Sigmoid colon (tissue), 4 donors: ENCODE measurements at regions not wholly inside any gene's neighbourhood (a gene's known extent, or its start where the extent isn't known, plus 50 kb on each side); places are given as distances from the start of the nearest gene placed in this dataset.

Experiments used
- CTCF ChIP-seq, 4 experiments: fragments of 450-650 bp in 3 of 4; fragments of 200-600 bp in 1 of 4; IDR thresholded peaks; one replicate each; pipeline ENCODE4 v1.5.1; 2016 to 2019; ENCODE audit warnings: antibody characterized with exemption in 4 of 4, mild to moderate bottlenecking in 3 of 4, moderate library complexity in 2 of 4
- EP300 ChIP-seq, 4 donors: sonication (generic); formaldehyde crosslinking; IDR thresholded peaks; one replicate each; pipeline ENCODE4 v1.6.1; 2017; ENCODE audit warnings: antibody characterized with exemption in 4 of 4
- POLR2A ChIP-seq, 2 donors: fragments of 450-650 bp; IDR thresholded peaks; one replicate each; pipeline ENCODE4 v1.6.1; 2016; ENCODE audit warnings: antibody characterized with exemption in 2 of 2, mild to moderate bottlenecking in 2 of 2, moderate library complexity in 2 of 2
- POLR2AphosphoS5 ChIP-seq, 4 donors: sonication (generic); formaldehyde crosslinking; IDR thresholded peaks; one replicate each; pipeline ENCODE4 v1.6.1; 2017; ENCODE audit warnings: antibody characterized with exemption in 4 of 4

GRCh38 chr2:221948076-221948475 is 350.7 kb downstream of the PAX3 start:
- TF ChIP-seq CTCF (IDR thresholded peaks at IDR 0.05): no peak
- no peak for TF ChIP-seq POLR2A (IDR thresholded peaks at IDR 0.05)
- no peak for TF ChIP-seq EP300 (IDR thresholded peaks at IDR 0.05)
- no peak for TF ChIP-seq POLR2AphosphoS5 (IDR thresholded peaks at IDR 0.05)
